ENCODE measurements at regions not wholly inside any gene's neighbourhood (a gene's known extent, or its start where the extent isn't known, plus 50 kb on each side); places are given as distances from the start of the nearest gene placed in this dataset.

GRCh38 chr12:19998411-19998810 is 369.9 kb upstream of the PDE3A start:
- Histone ChIP-seq H3K9me3 (ENCODE audit: insufficient read depth, low read depth, low read length) (no peaks in the 10 kb centered on the region), H3F3A (ENCODE audit: low read depth) (no peaks in the 10 kb centered on the region), H3K4me3 (ENCODE audit: low read length, poor library complexity, severe bottlenecking) (no peak overlapping the region), H4K20me1 (ENCODE audit: insufficient read depth, low read length, poor library complexity, severe bottlenecking) (no peaks in the 10 kb centered on the region), H3K79me2 (ENCODE audit: insufficient read depth, low read length) (no peaks in the 10 kb centered on the region), H2AFZ (ENCODE audit: low read length) (no peak overlapping the region), H3K9ac (ENCODE audit: low read depth, low read length, poor library complexity, severe bottlenecking) (no peak overlapping the region), H3K9me2 (replicated peaks; ENCODE audit: low read depth, low read length) (no peaks in the 10 kb centered on the region), H3K4me2 (ENCODE audit: low read depth, low read length, poor library complexity, severe bottlenecking) (no peak overlapping the region), H3K4me1 (ENCODE audit: insufficient read depth, low read length, poor library complexity, severe bottlenecking) (no peaks in the 10 kb centered on the region), H3K36me3 (ENCODE audit: insufficient read depth, low read length) (no peaks in the 10 kb centered on the region), H3K27me3 (ENCODE audit: insufficient read depth, low read length, poor library complexity, severe bottlenecking) (no peaks in the 10 kb centered on the region)
- TF ChIP-seq, protein P1, sequence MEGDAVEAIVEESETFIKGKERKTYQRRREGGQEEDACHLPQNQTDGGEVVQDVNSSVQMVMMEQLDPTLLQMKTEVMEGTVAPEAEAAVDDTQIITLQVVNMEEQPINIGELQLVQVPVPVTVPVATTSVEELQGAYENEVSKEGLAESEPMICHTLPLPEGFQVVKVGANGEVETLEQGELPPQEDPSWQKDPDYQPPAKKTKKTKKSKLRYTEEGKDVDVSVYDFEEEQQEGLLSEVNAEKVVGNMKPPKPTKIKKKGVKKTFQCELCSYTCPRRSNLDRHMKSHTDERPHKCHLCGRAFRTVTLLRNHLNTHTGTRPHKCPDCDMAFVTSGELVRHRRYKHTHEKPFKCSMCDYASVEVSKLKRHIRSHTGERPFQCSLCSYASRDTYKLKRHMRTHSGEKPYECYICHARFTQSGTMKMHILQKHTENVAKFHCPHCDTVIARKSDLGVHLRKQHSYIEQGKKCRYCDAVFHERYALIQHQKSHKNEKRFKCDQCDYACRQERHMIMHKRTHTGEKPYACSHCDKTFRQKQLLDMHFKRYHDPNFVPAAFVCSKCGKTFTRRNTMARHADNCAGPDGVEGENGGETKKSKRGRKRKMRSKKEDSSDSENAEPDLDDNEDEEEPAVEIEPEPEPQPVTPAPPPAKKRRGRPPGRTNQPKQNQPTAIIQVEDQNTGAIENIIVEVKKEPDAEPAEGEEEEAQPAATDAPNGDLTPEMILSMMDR (conservative IDR thresholded peaks at IDR 0.05; ENCODE audit: low read length) = no peak
- no peak for TF ChIP-seq EZH2phosphoT487 (IDR thresholded peaks at IDR 0.05; ENCODE audit: borderline replicate concordance)

- Histone ChIP-seq H3K36me3 (ENCODE audit: insufficient read depth, low read length) (no peaks in the 10 kb centered on the region), H3K79me2 (ENCODE audit: insufficient read depth, low read length) (no peaks in the 10 kb centered on the region), H3K4me2 (ENCODE audit: low read depth, low read length, poor library complexity, severe bottlenecking) (no peak overlapping the region), H3K9me2 (replicated peaks; ENCODE audit: low read depth, low read length) (no peaks in the 10 kb centered on the region), H3K4me1 (ENCODE audit: insufficient read depth, low read length, poor library complexity, severe bottlenecking) (no peaks in the 10 kb centered on the region), H3K4me3 (ENCODE audit: low read length, poor library complexity, severe bottlenecking) (no peak overlapping the region), H2AFZ (ENCODE audit: low read length) (no peak overlapping the region), H3K9me3 (ENCODE audit: insufficient read depth, low read depth, low read length) (no peaks in the 10 kb centered on the region), H3F3A (ENCODE audit: low read depth) (no peaks in the 10 kb centered on the region), H3K9ac (ENCODE audit: low read depth, low read length, poor library complexity, severe bottlenecking) (no peak overlapping the region), H3K27me3 (ENCODE audit: insufficient read depth, low read length, poor library complexity, severe bottlenecking) (no peaks in the 10 kb centered on the region), H4K20me1 (ENCODE audit: insufficient read depth, low read length, poor library complexity, severe bottlenecking) (no peaks in the 10 kb centered on the region)
- TF ChIP-seq, protein P1 (conservative IDR thresholded peaks at IDR 0.05; ENCODE audit: low read length) = no peak
- TF ChIP-seq EZH2phosphoT487 (IDR thresholded peaks at IDR 0.05; ENCODE audit: borderline replicate concordance) = no peak
These were observed 369.2 kb upstream of the PDE3A start for GRCh38 chr12:19998961-19999804.

- Histone ChIP-seq H3K36me3 (ENCODE audit: insufficient read depth, low read length) (no peaks in the 10 kb centered on the region), H3K27me3 (ENCODE audit: insufficient read depth, low read length, poor library complexity, severe bottlenecking) (no peaks in the 10 kb centered on the region), H3K4me2 (ENCODE audit: low read depth, low read length, poor library complexity, severe bottlenecking) (no peak overlapping the region), H3K9me3 (ENCODE audit: insufficient read depth, low read depth, low read length) (no peaks in the 10 kb centered on the region), H3F3A (ENCODE audit: low read depth) (no peaks in the 10 kb centered on the region), H3K4me1 (ENCODE audit: insufficient read depth, low read length, poor library complexity, severe bottlenecking) (no peaks in the 10 kb centered on the region), H3K9ac (ENCODE audit: low read depth, low read length, poor library complexity, severe bottlenecking) (no peak overlapping the region), H2AFZ (ENCODE audit: low read length) (no peak overlapping the region), H3K79me2 (ENCODE audit: insufficient read depth, low read length) (no peaks in the 10 kb centered on the region), H3K9me2 (replicated peaks; ENCODE audit: low read depth, low read length) (no peaks in the 10 kb centered on the region), H3K4me3 (ENCODE audit: low read length, poor library complexity, severe bottlenecking) (no peak overlapping the region), H4K20me1 (ENCODE audit: insufficient read depth, low read length, poor library complexity, severe bottlenecking) (no peaks in the 10 kb centered on the region)
- TF ChIP-seq, protein P1 (conservative IDR thresholded peaks at IDR 0.05; ENCODE audit: low read length) = no peak
- no peak for TF ChIP-seq EZH2phosphoT487 (IDR thresholded peaks at IDR 0.05; ENCODE audit: borderline replicate concordance)
These were observed 368.6 kb upstream of the PDE3A start for GRCh38 chr12:19999805-20000138.
